GM19351 (cell line): ENCODE measurements at regions not wholly inside any gene's neighbourhood (a gene's known extent, or its start where the extent isn't known, plus 50 kb on each side); places are given as distances from the start of the nearest gene placed in this dataset.

Experiments used
- ATAC-seq: cut with Tn5 transposase; IDR thresholded peaks from one replicate; pipeline ENCODE4 v1.9.1; 2021; ENCODE audit warnings: mild to moderate bottlenecking, moderate library complexity; ENCODE audit not compliant: unreplicated experiment

DNA sequence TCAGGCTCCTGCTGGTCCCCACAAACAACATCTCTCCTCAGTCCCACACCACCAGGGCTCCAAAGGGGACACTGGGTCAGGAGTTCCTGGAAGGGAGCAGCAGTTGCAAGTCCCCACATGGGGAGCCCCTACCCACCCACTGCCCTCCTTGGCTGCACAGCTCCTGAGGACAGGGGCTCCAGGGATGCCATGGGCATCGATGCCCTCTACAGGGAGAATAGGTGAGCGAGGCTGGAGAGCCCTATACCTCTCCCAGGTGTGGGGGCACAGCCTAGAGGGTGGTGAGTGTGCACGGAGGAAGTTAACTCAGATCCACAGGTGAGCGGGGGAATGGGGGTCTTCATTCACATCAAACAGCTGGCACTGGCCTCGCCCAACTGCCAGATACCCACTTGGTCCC is 141.2 kb upstream of the LINGO1 start:
- ATAC-seq = no peak

DNA sequence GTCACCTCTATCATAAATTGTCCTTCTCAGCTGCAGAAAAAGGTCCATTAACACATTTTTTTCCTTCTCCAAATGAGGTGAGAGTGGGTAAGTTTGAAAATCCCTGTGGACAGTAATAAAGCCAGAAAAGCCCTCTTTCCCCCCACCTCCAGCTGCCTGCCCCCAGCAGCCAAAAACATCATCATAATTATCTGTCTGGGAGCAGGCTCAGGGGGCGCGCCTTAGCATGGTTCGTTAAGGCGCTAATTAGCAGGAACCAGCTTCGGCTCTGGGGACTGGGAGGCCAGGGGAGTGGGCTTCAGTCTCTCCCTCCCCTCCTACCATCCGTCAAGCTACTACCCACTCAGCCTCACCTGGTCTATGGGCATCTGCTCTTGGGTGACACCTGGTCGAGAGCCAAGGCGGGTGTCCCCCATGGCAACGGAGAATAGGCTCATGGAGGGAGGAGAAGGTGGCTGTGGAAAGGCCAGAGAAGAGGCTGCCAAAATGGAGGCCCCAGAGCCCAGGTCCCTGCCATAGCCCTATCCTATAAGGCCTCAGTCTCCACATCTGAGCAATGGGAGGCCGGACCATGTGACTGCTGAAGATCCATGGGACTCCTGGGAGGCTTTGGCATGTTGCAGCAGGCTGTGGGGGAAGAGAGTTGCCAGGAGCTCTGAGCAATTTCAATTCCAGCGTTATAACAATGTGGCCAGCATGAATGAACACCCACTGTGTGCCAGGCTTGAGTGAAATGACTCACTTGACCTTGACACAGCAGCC is 140.1 kb upstream of the LINGO1 start:
- ATAC-seq = no peak

DNA sequence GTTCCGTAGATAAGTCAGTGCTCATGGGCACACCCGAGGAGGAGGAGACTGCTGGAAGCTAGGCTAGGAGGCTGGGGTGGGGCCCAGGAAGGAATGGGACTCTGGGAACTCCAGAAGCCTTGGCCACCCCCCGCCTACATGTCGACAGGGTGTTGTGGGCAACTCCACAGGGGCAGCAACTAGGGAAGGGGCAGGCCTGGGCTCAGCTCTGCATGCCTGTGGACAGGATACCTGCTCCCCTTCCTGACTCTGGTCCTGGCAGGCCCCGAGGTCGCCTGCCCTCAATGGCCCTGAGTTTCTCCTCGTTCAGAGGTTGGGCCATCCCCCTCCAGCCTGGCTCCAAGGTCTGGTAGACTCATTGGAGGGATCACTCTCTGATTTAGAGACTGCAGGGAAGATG is 138.9 kb upstream of the LINGO1 start:
- ATAC-seq = no peak

DNA sequence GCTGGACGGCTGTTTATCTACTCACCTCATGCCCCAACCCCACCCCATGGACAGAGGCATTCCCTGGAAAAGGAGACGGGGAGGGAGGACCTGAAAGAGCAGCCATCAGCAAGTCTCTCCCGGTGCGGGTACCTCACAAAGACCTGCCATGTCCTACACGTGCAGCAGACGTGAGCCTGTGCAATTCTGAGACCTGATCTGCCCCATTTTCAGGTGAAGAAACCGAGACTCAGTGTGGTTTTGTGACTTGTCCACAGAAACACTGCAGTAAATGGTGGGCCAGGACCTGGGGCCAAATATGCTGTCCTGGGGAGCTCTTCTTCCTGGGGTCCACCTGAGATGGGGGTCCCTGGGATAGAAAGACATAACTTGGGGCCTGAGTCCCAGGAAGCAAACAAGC is 137.0 kb upstream of the LINGO1 start:
- no peak for ATAC-seq

DNA sequence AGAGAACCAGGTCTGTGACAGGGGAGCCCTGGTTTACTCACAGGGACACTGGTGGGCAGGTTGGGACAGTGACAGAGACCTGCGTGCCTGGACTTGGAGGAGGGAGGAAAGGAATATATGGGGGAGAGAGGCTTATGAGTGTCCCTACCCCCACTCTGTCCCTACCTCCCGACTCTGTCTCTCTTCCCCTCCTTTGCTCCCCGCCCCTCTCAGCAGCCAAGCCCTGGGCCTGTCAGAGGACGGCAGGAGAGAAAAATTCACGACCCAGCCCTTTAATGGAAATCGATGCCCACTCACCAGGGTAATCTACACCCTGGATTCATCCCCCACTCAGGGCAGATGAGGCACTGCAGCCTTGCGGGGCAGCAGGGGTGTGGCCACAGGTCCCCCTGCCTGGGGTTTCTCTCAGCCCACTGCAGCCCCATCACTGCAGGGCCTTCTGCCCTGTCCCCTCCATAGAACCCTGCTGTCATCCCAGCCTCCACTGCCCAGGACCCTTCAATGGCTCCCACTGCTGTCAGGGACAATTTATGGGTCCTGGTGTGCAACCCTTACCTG is 135.9 kb upstream of the LINGO1 start:
- ATAC-seq = no peak

DNA sequence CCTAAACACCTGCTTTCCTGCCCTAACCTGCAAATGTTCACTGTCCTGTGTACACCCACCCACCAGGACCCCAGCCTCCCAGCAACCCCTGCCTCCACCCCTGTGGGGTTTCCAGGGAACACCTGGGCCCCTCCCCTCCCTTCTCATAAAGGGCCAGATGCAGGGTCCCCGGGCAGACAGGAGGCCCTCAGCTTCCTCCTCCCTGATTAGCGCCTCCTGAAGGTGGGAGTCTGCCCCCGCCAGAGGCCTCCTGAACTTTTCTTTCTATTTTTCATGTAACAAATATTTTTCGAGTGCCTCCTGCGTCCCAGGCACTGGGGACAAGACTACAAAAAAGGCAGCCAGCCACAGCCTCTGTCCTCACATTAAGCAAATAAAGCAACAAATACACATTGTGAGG is 135.4 kb upstream of the LINGO1 start:
- ATAC-seq = no peak

DNA sequence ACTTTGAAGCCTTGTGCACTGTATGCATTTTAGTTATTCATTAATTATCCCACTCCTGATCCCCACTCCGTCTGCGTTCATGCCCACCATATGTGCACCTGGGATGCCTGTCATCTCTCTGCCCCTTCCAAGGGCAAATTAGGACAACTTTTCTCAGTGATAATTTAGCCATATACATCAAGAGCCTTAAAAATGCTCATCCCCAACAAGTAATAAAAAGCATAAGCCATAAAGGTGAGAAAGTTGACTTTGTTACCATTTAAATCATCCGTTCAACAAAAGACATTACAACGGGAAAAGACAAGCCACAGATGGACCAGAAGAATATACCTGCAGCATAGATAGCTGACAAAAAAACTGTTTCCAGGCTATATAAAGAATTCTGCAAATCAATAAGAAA is 131.4 kb upstream of the LINGO1 start:
- no peak for ATAC-seq

DNA sequence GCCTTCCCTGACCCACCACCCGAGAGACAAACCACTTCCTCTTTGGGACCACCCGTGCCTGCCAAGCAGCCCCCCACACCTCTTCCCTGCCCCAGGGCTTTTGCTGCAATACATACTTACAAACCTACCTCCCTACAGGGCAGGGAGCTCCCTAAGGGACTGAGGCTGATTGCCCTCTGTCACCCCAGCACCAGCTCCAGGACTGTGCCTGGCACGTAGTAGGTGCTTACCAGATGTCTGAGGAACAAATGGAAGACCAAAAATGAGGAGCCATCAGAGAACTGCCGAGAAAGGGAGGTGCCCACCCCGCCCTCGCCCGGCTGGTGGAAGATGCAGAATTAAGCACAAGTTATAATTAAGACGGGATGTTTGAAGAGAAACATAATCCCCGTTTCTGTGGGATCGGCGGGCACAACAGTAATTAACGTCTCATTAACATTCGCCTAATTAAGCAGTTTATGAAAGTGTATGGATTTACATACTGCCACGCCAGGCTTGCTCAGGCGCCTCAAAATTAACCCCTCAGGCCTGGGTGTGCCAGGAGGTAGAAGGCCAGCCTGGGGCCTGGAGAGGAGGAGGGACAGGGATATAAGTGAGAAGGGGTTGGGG is 130.1 kb upstream of the LINGO1 start:
- ATAC-seq = no peak

DNA sequence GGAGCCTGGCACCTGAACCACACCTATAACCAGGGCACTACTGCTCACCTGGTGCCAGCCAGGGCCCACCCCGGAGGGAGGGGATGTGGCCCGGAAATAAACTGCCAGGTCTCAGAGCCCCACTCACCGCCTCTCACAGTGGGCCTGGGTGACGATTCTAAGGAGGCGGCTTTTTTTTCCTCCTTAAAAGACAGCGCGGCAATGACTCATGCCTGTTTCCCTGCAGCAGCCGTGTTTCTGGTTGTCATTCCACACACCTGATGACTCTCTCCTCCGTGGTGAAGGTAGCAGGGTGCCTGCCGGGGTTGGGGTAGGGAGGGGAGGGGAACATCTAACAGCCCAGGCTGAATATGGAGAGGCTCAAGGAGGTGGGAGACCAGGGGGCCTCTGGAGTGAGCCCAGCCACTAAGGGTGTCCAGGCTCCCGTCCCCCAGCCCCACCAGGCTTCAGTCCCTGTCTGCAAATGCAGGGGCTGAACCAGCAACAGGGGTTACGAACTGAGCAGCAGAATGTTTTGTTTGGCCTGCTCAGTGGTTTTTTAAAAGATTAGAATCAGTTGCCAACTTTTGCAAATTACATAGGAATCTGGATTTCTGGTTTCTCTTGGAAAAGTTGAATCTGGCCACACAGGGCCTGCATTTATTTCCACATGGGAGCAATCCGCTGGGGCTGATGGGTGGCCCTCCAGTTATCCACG is 127.3 kb upstream of the LINGO1 start:
- ATAC-seq = no peak

DNA sequence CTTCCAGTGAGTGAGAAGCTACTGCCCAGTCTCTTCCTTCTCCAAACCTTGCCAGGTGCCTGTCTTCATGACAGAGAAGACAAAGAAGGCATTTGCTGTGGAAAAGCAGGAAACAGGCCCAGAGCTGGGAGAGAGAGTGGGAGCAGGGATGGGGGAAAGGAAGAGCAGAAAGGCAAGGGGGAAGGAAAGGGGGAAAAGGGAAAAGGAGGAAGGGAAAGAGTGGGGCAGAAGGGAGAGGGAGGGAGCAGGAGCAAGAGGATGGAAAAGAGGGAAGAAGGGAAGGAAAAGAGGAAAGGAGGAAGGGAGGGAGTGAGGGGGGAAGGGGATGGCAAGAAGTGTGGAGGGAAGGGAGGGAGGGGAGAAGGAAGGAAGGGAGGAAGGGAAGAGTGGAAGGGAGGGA is 121.2 kb upstream of the LINGO1 start:
- no peak for ATAC-seq

DNA sequence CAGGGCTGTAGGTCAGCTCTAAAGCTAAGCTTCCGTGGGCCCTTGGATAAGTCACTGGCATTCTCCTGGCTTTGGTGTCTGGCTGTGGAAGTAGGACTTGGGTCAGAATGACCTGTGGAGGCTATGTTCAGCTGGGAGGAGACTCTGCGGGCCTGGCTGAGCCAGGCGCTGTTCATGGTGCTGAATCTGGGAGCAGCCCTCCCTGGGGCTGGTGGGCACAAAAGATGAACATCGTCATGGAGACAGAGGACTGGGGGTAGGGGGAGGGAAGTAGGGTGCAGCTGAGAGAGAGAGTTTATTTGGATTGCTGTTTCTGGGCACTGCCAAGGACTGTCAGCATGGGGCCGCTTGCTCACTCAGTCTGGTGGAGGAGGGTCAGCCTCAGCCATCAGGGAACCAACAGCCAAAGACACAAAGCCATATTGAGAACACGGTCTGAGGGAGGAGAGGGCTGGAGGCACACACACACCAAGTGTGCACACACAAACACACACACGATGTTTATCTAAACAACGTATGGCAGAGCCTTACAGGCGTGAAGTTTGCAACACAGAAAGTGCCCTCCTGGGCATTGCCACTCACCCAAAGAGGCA is 120.7 kb upstream of the LINGO1 start:
- no peak for ATAC-seq

DNA sequence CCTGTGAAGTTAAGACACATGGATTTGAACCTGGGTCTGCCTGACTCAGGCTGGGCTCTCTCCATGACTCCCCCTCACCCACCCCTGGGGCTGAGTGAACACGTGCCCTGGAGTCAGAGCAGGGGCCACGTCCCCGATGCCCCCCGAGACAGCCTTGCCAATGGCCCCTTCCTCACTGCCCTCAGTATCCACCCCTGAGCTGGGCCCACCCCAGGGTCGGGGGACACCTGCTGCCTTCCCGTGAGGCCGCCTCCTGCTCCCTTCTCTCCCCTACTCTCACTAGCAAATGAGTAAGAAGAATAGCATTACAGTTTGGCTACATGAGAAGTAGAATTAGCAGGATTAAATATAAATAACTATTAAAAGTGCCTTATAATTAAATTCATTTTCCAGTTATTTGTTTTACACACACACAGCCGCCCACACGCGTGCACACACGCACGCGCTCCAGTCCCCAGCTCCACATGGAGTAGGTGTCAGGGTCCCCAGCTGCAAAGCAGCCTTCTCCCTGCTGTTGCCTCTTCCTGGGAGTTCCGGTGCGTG is 117.4 kb upstream of the LINGO1 start:
- ATAC-seq = no peak

DNA sequence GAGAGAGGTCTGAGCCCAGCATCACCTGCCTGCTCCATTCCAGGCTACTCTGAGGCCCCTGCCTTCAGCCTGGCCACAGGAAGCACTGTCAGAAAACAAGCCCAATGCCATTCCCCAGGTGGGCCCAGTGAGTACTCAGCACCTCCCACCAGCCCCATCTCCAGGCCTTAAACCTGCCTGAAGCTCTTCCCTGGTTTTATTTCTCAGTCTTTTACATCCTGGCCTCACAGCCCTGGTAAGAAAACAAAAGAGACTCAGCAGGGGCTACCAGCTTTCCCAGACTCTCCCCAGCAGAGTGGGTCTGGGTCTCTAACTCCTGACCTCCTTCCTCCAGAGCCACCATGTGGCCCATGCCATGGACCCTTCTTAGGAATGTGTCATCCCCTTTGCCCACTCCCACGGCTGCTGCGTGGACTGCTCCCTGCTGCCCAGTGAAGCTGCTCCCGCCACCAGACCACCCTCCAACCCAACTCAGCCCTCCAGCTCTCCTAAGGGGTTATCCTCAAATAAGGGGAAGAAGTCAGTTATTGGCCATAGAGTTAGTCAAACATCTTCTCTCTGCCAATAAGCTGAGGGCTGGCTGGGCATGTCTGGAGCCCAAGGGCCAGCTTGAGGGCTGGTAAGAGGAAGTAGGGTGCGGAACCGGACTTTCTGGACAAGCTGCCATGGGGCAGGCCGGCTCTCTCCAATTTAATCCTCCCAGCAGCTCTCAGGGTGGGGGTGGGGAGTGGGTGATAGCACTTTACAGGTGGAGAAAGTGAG is 116.7 kb upstream of the LINGO1 start:
- ATAC-seq = no peak

DNA sequence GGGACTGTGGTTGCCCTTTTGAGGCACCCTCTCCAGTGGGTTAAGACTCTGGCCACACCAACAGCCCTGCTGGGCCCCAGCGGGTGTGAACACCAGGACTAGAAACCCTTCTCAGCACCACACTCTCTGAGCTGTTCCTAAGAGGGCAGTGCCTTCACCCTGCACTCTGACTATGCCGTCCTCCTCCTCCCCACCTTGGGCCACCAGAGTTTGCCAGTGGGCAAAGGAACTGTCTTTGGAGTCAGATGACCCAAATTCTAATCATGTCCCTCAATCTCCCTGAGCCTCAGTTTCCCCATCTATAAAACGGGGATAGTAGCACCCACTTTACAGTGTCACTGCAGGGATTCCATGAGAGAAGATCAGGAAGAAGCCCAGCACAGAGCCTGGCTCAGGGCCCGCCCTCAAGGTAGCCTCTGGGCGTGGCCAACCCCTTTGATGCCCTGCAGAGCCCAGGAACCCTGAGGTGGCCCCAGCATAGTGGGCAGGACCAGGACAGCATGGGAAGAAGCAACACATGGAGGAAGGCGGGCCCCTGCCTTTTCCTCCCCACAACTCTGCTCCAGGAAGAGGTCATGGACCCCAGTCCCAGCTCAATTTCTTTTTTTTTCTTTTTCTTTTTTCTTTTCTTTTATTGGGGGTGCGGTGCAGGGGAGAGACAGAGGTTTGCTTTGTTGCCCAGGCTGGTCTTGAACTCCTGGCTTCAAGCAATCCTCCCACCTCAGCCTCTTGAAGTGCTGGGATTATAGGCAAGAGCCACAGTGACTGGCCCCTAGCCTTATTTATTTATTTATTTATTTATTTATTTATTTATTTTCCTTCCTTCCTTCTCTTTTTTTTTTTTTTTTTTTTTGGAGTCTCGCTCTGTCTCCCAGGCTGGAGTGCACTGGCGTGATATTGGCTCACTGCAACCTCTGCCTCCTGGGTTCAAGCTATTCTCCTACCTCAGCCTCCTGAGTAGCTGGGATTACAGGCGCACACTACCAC is 115.7 kb upstream of the LINGO1 start:
- no peak for ATAC-seq

DNA sequence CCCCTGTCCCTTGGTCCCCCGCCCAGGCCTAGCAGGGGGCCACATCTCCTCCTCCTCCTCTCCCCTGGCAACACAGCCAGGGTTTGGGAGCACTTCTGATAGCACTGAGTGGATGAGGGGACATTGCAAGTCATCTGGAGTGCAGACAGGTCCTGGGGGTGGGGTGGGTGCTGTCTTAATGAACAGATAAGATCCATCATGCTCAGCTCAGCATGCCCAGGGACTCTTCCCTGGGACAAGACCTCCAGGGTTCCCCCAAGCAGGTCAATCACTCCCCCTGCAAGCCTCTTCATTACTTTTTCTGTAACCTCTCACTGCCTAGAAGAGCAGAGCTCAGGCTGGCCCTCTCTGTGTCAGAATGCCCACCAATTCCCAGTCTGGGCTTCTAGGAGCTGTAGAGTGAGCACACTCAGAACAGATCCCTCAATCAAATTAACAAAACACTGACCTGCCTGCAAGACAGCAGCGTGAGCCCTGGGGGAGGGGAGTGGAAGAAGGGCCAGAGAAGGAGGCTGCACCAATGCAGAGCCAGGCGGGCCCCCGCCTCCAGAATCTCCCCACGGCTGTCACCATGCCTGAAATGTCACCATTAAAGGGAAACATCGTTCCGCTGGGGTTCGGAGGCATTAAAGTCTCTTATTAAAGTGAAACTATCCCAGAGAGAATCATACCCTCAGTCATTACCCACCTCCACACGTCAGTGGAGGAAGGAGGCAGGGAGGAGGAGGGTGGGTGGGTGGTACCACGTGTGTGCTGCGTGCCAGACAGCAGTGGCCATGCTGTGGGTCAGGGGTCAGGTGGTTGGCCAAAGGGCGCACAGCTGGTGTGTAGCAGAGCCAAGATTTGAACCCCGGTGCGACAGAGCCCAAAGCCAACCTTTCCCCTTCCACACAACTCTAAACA is 114.7 kb upstream of the LINGO1 start:
- ATAC-seq = no peak

DNA sequence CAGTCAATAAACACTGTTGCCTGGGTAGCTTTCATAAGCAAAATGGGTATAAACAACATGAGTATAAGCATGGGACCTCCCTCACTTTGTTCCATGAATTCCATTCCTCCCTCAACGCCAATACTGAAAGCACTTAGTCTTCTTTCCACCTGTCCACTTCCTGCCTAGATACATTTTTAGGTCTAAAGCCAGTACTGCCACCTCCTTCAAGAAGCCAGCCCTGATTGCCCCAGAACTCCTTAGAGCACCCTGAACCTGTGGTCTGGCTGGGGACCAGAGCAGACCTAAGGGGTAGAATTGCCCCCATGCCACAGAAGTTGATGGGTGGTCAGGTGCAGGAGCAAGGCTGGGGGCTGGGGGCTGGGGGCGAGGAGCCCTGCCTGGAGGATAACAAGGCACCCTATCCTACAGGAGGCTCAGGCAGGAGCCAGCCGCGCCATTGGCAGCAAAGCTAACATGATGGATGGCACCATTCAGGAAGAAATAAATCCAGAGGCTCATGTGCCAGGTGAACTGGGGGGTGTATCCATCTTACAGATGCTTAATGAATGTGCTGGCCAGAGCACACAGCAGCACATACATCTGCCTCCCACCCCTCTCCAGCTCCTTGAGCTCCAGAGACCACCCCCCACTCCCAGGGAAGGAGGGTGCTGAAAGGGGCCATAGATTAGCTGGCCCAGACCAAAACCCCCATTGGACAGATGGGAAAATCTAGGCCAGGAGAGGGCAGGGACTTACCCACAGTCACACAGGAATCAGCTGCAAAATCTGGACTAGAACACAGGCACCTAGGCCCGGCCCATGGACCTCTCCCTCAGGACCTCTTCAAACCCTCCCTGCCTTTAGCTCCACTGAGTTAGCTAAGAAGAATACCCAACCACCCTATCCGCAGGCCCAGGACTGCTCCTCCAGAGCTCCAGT is 113.8 kb upstream of the LINGO1 start:
- no peak for ATAC-seq

DNA sequence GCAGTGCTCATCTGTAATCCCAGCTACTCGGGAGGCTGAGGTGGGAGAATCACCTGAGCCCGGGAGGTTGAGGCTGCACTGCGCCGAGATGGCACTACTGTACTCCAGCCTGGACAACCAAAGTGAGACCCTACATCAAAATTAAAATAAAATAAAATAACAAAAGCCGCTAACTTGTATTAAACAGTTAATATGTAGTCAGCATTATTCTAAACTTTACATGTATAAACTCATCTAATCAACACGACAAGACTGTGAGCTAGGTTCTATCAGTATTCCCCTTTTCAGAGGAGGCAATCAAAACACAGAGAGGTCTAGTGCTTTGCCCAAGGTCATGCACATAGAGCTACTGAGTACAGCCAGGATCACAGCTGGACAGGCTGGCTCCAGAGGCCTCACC is 111.7 kb upstream of the LINGO1 start:
- ATAC-seq = no peak
